ENCODE measurements at regions not wholly inside any gene's neighbourhood (a gene's known extent, or its start where the extent isn't known, plus 50 kb on each side); places are given as distances from the start of the nearest gene placed in this dataset.

GRCh38 chr9:27752069-27752468, 178.8 kb upstream of the C9orf72 start:
- TF ChIP-seq POLR2AphosphoS5 (IDR thresholded peaks at IDR 0.05) (no peak), CTCF (IDR thresholded peaks at IDR 0.05) (no peak)

All from esophagus muscularis mucosa (tissue), 3 donors.